GM19328 (cell line): ENCODE measurements at regions not wholly inside any gene's neighbourhood (a gene's known extent, or its start where the extent isn't known, plus 50 kb on each side); places are given as distances from the start of the nearest gene placed in this dataset.
A peak's percentile ranks its signal among the peaks of the same experiment; 100 is the strongest.

ENCODE experiments used
- ATAC-seq: cut with Tn5 transposase; IDR thresholded peaks from one replicate; pipeline ENCODE4 v1.9.1; 2021; ENCODE audit warnings: mild to moderate bottlenecking, moderate library complexity; ENCODE audit not compliant: unreplicated experiment

DNA sequence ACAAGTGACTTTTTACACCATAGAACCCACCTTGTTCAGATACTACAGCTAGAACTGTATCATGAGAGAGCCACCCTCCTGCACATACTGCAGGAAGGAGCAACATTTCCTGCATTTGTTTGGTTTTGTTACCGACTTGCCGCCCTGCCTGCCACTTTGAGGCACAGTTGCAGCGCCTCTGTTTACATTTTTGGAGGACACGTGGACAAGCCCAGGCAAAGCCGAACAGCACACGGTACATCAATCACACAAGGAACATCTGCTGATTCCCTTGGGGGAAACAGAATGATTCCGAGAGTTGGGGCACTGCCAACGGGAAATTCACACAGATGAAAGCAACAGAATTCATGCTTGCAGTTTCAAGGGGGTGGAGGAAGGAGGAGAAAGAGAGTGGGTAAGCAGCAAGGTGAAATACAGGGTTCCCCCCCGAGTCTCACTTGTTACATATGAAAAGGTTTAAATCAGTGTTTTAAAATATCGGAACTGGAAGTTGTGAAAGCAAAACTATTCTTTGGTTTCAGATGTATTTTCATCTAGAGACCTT, 110.7 kb downstream of the BTG1 start:
- ATAC-seq, result peak; percentile 66

GRCh38 chr12:92034083-92034482, 111.6 kb downstream of the BTG1 start:
- no peak for ATAC-seq

DNA sequence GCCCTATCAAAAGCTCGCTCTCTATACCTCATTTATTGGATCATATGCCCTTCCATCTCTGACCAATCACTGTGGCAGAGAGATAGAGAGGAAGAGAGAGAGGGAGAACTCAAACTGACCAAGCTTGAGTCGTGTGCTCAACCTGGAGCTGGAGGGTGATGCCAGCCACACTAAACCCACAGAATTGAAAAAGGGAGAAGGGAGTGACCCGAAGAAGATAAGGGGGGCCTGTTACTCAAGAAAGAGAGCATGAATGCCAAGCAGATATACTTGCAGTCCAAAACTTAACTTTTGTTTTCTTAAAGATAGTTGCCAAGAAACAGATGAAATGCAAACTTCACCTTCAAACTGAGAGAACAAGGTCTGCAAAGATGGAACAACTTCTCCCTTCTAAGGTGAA, 112.7 kb downstream of the BTG1 start:
- ATAC-seq, result no peak

DNA sequence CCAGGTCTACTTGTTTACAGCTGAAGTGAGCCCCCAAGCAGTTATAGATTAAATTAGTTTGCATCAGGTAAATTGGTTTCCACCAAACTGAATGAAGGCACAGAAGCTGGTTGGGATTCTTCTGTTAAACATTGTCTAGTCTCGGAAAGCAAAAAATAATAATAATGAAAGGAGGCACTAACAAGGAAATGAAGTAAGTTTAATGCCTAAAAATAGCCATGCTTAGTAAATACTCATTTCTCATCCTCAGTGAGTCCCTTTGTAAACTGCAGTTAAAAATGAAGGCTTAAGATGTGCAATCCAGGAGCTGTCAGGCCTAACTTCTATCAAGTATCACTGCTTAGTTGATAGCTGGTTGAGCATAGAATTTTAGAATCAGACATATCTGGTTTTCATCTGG, 113.5 kb downstream of the BTG1 start:
- ATAC-seq, result no peak

GRCh38 chr12:92030618-92031017, 115.0 kb downstream of the BTG1 start:
- ATAC-seq, result peak; percentile 68

- ATAC-seq, result no peak
Observed at GRCh38 chr12:92029902-92030586, 115.6 kb downstream of the BTG1 start.

DNA sequence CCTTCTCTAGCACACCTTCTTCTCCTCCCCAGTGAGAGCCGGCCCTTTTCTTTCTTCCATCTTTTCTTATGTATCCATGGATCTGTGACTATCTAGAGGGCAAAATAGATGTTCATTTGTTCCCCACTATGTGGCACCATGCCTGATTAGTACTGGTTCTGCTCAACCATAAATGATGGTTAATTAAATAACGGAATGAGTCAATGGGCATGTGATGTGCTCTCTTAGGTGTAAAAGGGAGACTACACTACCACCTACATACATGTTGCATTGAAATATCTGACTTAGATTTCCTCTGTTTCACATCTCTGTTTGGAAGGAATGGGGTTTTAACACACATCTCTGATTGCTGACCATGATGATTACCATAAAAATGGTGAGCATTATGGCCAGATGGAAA, 116.5 kb downstream of the BTG1 start:
- ATAC-seq, result no peak

DNA sequence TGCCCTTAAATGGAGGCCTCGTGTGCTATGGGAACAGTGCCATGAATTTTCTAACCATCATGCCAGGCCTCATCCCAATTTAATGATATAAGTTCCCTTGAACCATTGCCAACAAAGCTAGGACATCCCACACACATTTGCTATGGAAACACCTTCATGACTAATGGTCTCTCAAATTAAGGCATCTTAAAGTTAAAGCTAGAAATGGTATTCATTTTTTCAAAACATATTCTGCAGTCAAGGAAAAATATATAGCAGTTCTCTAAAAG, 117.3 kb downstream of the BTG1 start:
- no peak for ATAC-seq

- no peak for ATAC-seq
Observed at GRCh38 chr12:92027701-92028440, 117.8 kb downstream of the BTG1 start.

- ATAC-seq, result no peak
Observed at GRCh38 chr12:92027243-92027642, 118.4 kb downstream of the BTG1 start.

GRCh38 chr12:92025462-92026207, 120.0 kb downstream of the BTG1 start:
- ATAC-seq, result no peak

DNA sequence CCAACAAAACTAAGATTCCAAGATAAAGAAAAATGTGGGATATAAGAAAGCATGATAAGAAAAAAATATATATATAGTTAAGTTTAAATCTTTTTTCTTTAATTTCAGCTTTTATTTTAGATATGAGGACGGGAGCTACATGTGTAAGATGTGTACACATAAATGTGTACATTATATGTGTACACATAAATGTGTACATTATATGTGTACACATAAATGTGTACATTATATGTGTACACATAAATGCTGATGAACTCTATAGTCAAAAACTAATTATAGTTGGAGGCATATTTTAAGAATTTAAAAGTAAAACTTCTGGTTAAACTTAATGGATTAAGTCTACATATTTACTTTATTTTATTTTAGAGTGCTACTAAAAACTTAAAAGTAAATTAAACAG, 123.6 kb downstream of the BTG1 start:
- ATAC-seq, result no peak

DNA sequence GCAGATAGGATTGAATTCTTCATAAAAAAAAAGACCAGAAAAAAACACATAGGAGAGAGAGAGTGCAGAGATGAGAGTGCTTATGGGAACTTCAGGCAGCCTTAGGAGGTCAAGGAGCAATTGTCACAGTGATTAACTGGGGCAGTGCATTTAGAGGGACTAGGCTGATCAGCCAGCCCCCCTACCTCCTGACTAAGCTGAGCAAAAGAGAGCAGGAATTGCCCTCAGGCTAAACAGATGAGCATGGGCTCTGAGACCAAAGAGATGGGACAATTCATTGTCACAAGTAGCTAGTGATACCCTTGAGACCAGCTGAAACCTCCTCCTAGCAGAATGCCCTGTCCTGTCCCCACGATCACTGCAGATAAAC, 124.0 kb downstream of the BTG1 start:
- ATAC-seq, result no peak

DNA sequence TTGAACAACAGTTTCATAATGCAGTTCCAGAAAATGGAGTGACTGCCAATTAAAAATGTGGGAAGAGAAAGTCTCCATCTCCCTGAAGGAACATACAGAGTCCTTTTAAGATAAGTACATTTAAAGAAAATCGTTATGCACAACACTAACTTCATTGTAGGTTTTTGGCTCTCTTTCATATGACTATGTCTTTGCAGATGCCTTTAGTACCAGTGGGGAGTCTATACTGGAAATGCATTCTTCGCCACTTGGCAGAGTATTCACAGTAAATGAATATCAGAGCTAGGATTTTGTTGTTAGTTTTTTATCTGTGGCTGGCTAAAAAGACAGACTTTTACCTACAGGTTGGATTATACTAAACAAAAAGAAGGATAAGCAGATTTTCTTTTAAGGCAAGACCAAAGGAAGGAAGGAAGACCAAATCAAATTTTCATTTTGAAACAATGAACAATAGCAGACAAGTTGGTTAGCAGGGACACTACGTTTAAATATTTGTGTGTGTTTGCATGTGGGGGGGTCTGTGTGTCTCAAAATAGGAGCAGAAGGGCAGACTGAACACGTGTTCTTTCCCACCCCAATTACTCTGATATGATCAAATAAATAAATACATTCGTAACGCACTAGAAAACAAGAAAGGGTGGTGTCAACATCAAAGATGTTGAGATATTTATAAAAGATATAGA, 124.5 kb downstream of the BTG1 start:
- ATAC-seq, result no peak

DNA sequence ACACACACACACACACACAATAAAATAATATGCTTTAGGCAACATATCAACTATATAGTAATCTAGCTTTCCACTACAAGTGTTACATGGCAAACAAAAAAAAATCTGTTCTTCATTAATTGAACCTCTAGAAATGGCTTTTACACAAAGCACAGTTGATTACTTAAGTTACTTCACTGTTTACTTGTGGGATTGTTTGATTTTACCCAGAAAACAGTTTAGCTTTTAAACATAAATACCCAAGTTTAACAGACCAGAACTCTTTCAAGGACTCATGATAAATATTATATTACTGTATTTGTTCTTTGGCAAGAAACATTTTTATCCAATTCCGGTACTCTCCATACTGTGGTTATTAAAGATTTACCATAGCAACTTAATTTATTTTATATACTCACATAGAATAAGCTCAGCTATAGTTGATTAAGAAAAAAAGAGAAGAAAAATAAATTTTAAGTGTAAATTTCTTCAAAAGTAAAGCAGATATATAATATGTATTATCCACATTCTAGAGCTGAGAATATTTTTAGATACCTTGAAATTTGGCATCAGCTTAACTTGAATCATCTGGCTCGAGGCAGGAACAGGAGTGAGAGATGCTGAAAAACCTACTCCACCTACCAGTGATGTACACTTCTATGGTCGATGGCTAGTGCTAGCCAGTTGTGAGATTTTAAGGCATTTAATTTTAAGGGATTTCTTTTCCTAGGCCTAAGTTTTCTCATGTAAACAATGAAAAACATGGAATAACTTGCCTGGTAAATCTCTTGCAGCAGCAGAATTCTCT, 126.0 kb downstream of the BTG1 start:
- no peak for ATAC-seq

DNA sequence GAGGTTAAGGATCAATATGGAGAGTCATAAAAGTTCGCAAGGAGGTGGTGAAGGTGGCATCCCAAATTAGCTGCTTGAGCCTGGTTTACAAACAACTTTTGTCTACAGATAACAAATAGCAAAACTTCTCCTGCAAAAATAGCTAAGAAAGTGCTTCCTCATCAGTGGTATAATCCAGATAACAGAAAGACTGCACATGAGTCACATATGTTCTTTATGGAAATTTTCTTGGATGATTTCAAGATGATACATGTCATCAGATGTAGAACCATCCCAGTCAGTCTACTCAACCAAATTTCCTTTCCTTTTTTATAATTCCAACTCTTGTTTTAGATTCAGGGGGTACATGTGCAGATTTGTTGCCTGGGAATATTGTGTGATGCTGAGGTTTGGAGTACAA, 133.0 kb downstream of the BTG1 start:
- ATAC-seq, result no peak

- no peak for ATAC-seq
Observed at GRCh38 chr12:92010853-92011701, 134.6 kb downstream of the BTG1 start.

DNA sequence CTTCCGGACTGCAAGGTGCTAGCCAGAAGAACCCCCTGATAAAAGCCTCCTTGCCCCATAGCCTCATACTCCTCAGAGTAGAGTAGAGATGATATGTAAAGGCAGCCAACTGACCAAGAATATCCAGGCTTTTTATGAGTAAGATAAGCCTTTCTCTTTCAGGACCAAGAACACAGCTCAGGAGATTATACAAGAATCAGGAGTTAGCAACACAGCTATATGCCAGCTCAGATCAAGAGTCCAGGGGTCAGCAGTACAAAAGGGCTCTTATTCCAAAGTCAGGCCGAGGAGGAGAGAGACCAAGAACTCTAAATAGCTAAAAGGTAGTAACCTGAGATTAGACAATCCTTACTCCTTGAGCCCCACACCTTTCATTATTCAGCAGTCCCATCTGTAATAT, 135.3 kb downstream of the BTG1 start:
- ATAC-seq, result no peak

DNA sequence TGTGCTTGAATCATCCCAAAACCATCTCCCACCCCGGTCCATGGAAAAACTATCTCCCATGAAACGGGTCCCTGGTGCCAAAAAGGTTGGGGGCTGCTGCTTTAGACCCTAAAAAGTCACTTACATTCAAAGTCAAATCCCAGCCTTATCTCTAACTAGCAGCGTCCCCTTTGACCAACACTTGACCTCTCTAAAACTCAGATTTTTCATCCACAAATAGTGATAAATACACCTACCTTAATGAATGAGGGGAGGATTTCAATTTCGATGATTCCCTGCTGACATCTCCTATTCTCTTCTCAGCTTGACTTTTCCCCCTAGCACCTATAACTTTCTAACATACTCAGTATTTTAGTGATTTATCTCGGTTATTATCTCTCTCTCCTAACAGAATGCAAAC, 137.3 kb downstream of the BTG1 start:
- ATAC-seq, result no peak

- ATAC-seq, result no peak
Observed at GRCh38 chr12:92007787-92008186, 137.9 kb downstream of the BTG1 start.
